ENCODE measurements at regions not wholly inside any gene's neighbourhood (a gene's known extent, or its start where the extent isn't known, plus 50 kb on each side); places are given as distances from the start of the nearest gene placed in this dataset.

GRCh38 chr20:12054556-12054955 is 136.9 kb downstream of the BTBD3 start:
- 71 to 88% (median 83%) methylated on average over 5 of the region's 5 CpGs for WGBS, 5 donors
- H3K9me3 ChIP-seq, result peaks cover 0 to 9% (median 0%) of the 10 kb centered on the region in 8 donors
- H3K4me3 ChIP-seq, result no peak overlapping the region
- no peaks in the 10 kb centered on the region for H3K36me3 ChIP-seq
- peaks cover 0 to 21% (median 7%) of the 10 kb centered on the region in 6 donors for H3K4me1 ChIP-seq
- no peak overlapping the region for H3K27ac ChIP-seq
- intact Hi-C loops (cut with DNase I; ENCODE audit: low total_unique reads), result no loop called here
- TF ChIP-seq CTCF (IDR thresholded peaks at IDR 0.05 in 8 of 11, conservative IDR thresholded peaks at IDR 0.05 in 3 of 11) (no peak), POLR2A (IDR thresholded peaks at IDR 0.05) (no peak), POLR2AphosphoS5 (IDR thresholded peaks at IDR 0.05) (no peak)
- DNase-seq, result no peak
- no peaks in the 10 kb centered on the region for H3K27me3 ChIP-seq (replicated peaks in 1 of 7)

GRCh38 chr20:12055161-12055560 is 137.5 kb downstream of the BTBD3 start:
- Histone ChIP-seq H3K4me3 (no peak overlapping the region), H3K36me3 (no peaks in the 10 kb centered on the region), H3K9me3 (peaks cover 0 to 15% (median 3%) of the 10 kb centered on the region in 8 donors), H3K27me3 (replicated peaks in 1 of 7) (no peaks in the 10 kb centered on the region), H3K4me1 (peaks cover 0 to 21% (median 7%) of the 10 kb centered on the region in 6 donors), H3K27ac (no peak overlapping the region)
- no peak for DNase-seq
- WGBS, 5 donors, result 55 to 88% (median 67%) methylated on average over 3 of the region's 3 CpGs
- no peak for TF ChIP-seq POLR2A (IDR thresholded peaks at IDR 0.05)
- TF ChIP-seq POLR2AphosphoS5 (IDR thresholded peaks at IDR 0.05), result no peak
- no peak for TF ChIP-seq CTCF (IDR thresholded peaks at IDR 0.05 in 8 of 11, conservative IDR thresholded peaks at IDR 0.05 in 3 of 11)
- intact Hi-C loops (cut with DNase I; ENCODE audit: low total_unique reads), result no loop called here

- TF ChIP-seq POLR2A (IDR thresholded peaks at IDR 0.05), result no peak
- TF ChIP-seq CTCF (IDR thresholded peaks at IDR 0.05 in 8 of 11, conservative IDR thresholded peaks at IDR 0.05 in 3 of 11), result no peak
- no peak for TF ChIP-seq POLR2AphosphoS5 (IDR thresholded peaks at IDR 0.05)
- DNase-seq, result no peak
- intact Hi-C loops (cut with DNase I; ENCODE audit: low total_unique reads), result no loop called here
- H3K4me1 ChIP-seq, result peaks cover 0 to 21% (median 7%) of the 10 kb centered on the region in 6 donors
- WGBS, 5 donors, result 65 to 81% (median 70%) methylated on average over 2 of the region's 2 CpGs
- H3K27me3 ChIP-seq (replicated peaks in 1 of 7), result no peaks in the 10 kb centered on the region
- no peaks in the 10 kb centered on the region for H3K36me3 ChIP-seq
- H3K27ac ChIP-seq, result no peak overlapping the region
- H3K9me3 ChIP-seq, result peaks cover 0 to 17% (median 3%) of the 10 kb centered on the region in 8 donors
- no peak overlapping the region for H3K4me3 ChIP-seq
Observed at GRCh38 chr20:12056839-12057238, 139.1 kb downstream of the BTBD3 start.

GRCh38 chr20:12057778-12058177 is 140.1 kb downstream of the BTBD3 start:
- no peaks in the 10 kb centered on the region for H3K27me3 ChIP-seq (replicated peaks in 1 of 7)
- H3K4me3 ChIP-seq, result no peak overlapping the region
- peaks cover 0 to 17% (median 3%) of the 10 kb centered on the region in 8 donors for H3K9me3 ChIP-seq
- WGBS, 5 donors, result 80 to 88% (median 87%) methylated on average over 6 of the region's 6 CpGs
- TF ChIP-seq CTCF (IDR thresholded peaks at IDR 0.05 in 8 of 11, conservative IDR thresholded peaks at IDR 0.05 in 3 of 11) (no peak), POLR2A (IDR thresholded peaks at IDR 0.05) (no peak)
- H3K4me1 ChIP-seq, result peaks cover 0 to 20% (median 7%) of the 10 kb centered on the region in 6 donors
- H3K27ac ChIP-seq, result no peak overlapping the region
- intact Hi-C loops (cut with DNase I; ENCODE audit: low total_unique reads), result no loop called here
- DNase-seq, result no peak
- no peaks in the 10 kb centered on the region for H3K36me3 ChIP-seq
